B cell (primary cell): ENCODE measurements at regions not wholly inside any gene's neighbourhood (a gene's known extent, or its start where the extent isn't known, plus 50 kb on each side); places are given as distances from the start of the nearest gene placed in this dataset.

Source experiments
- ATAC-seq: fragments of 200-7000 bp; cut with Tn5 transposase; one replicate; pipeline ENCODE4 v1.10.0; 2021; ENCODE audit warnings: low read depth, mild to moderate bottlenecking, moderate number of reproducible peaks, moderate library complexity
- CTCF ChIA-PET: fragments of 350-600 bp; sonication (Branson Sonifier 250); formaldehyde crosslinking; loops from one replicate; lab custom pipeline; 2021; ENCODE audit warnings: antibody characterized with exemption, inconsistent platforms; lab: Charles Lee
- POLR2A ChIA-PET: fragments of 350-600 bp; sonication (Branson Sonifier 250); formaldehyde crosslinking; loops from one replicate; lab custom pipeline; 2021; ENCODE audit warnings: antibody characterized with exemption; lab: Charles Lee
- DNase-seq: peaks from one replicate; pipeline ENCODE4 v3.0.0; 2013
- H2AFZ ChIP-seq: 2 replicates; pipeline ENCODE4 v1.6.1; 2012; ENCODE audit warnings: mild to moderate bottlenecking, low read depth, low read length; ENCODE audit not compliant: insufficient read depth, poor library complexity, severe bottlenecking
- H3K27ac ChIP-seq, 2 donors: 1 replicate in 1 of 2; 2 replicates in 1 of 2; pipeline ENCODE4 v1.5.1; 2012 to 2013; ENCODE audit warnings: low read length in 2 of 2, mild to moderate bottlenecking in 2 of 2, moderate library complexity in 1 of 2
- H3K27me3 ChIP-seq, 4 experiments: fragments of 200-600 bp in 1 of 4; sonication (generic) in 1 of 4; replicated peaks in 1 of 4; 1 replicate in 2 of 4; 2 replicates in 2 of 4; pipeline versions ENCODE4 v1.6.1 to v1.7.0; 2013 to 2016; ENCODE audit warnings: low read length in 3 of 4, mild to moderate bottlenecking in 2 of 4, mixed read lengths in 1 of 4, moderate library complexity in 1 of 4; ENCODE audit not compliant: insufficient read depth in 4 of 4, control insufficient read depth in 3 of 4; ENCODE audit errors: control extremely low read depth in 1 of 4
- H3K36me3 ChIP-seq, 2 experiments: replicated peaks in 1 of 2; 1 replicate in 1 of 2; 2 replicates in 1 of 2; pipeline versions ENCODE4 v1.6.1 to v1.7.1; 2013; ENCODE audit warnings: low read length in 1 of 2; ENCODE audit not compliant: insufficient read depth in 2 of 2, control insufficient read depth in 1 of 2; ENCODE audit errors: control extremely low read depth in 1 of 2, extremely low read depth in 1 of 2
- H3K4me1 ChIP-seq, 2 donors: fragments of 200-600 bp in 1 of 2; sonication (generic) in 1 of 2; 1 replicate in 1 of 2; 2 replicates in 1 of 2; pipeline versions ENCODE4 v1.5.1 to v1.6.1; 2013 to 2017; ENCODE audit warnings: low read length in 2 of 2; ENCODE audit not compliant: control insufficient read depth in 2 of 2, insufficient read depth in 2 of 2
- H3K4me2 ChIP-seq: replicated peaks from 2 replicates; pipeline ENCODE3; 2012; ENCODE audit warnings: mild to moderate bottlenecking, low read depth, low read length; ENCODE audit not compliant: poor library complexity, severe bottlenecking
- H3K4me3 ChIP-seq, 5 experiments: fragments of 200-600 bp in 1 of 5; sonication (generic) in 1 of 5; 1 replicate in 3 of 5; 2 replicates in 2 of 5; pipeline versions ENCODE4 v1.5.1 to v1.7.0; 2011 to 2016; ENCODE audit warnings: low read length in 4 of 5, mild to moderate bottlenecking in 4 of 5, low read depth in 2 of 5, control low read depth in 1 of 5, moderate library complexity in 1 of 5; ENCODE audit not compliant: insufficient read depth in 1 of 5; ENCODE audit errors: control extremely low read depth in 1 of 5, extremely low read depth in 1 of 5
- H3K79me2 ChIP-seq: fragments of 200-600 bp; sonication (generic); one replicate; pipeline ENCODE4 v1.6.0; 2016; ENCODE audit warnings: low read length; ENCODE audit not compliant: control insufficient read depth, insufficient read depth
- H3K9ac ChIP-seq: fragments of 200-600 bp; sonication (generic); 2 replicates; pipeline ENCODE4 v1.6.1; 2017; ENCODE audit warnings: mild to moderate bottlenecking, low read length, moderate library complexity
- H3K9me3 ChIP-seq, 3 donors: one replicate each; pipeline versions ENCODE4 v1.6.1 to v1.7.1; 2013; ENCODE audit warnings: low read length in 2 of 3; ENCODE audit not compliant: control insufficient read depth in 2 of 3, insufficient read depth in 1 of 3; ENCODE audit errors: control extremely low read depth in 1 of 3
- H4K20me1 ChIP-seq: 2 replicates; pipeline ENCODE4 v1.6.0; 2012; ENCODE audit warnings: mild to moderate bottlenecking, low read length; ENCODE audit not compliant: insufficient read depth, control insufficient read depth, poor library complexity, severe bottlenecking
- H3K27ac Mint-ChIP-seq: one replicate; pipeline ENCODE4 v1.8.0; 2021; ENCODE audit warnings: mixed read lengths
- H3K27me3 Mint-ChIP-seq: one replicate; pipeline ENCODE4 v1.8.0; 2021; ENCODE audit warnings: mixed read lengths
- H3K4me1 Mint-ChIP-seq: one replicate; pipeline ENCODE4 v1.8.0; 2021; ENCODE audit warnings: mixed read lengths
- H3K4me3 Mint-ChIP-seq: one replicate; pipeline ENCODE4 v1.8.0; 2021; ENCODE audit warnings: mixed read lengths
- H3K9me3 Mint-ChIP-seq: one replicate; pipeline ENCODE4 v1.8.0; 2022; ENCODE audit warnings: mixed read lengths; ENCODE audit not compliant: insufficient read depth
- EZH2 ChIP-seq: IDR thresholded peaks from 2 replicates; pipeline ENCODE4 v1.6.1; 2012; ENCODE audit warnings: borderline replicate concordance, low read depth, mild to moderate bottlenecking, moderate library complexity, low read length; ENCODE audit not compliant: insufficient read depth, poor library complexity, severe bottlenecking
- WGBS: methylation state at CpG from one replicate; pipeline ENCODE4 v1.1.5; 2013; ENCODE audit warnings: missing lambda C conversion rate; ENCODE audit not compliant: insufficient coverage; 5-methylcytosine and 5-hydroxymethylcytosine counted together
- intact Hi-C: fragments of 100-400 bp; cut with micrococcal nuclease; formaldehyde crosslinking; loops from one replicate; pipeline ENCODE4 v1.10.0; 2022
- TF ChIP-seq, protein P1 (sequence below): fragments of 200-600 bp; IDR thresholded peaks from one replicate; pipeline ENCODE4 v1.8.0; 2022; ENCODE audit warnings: antibody characterized with exemption, mild to moderate bottlenecking

DNA sequence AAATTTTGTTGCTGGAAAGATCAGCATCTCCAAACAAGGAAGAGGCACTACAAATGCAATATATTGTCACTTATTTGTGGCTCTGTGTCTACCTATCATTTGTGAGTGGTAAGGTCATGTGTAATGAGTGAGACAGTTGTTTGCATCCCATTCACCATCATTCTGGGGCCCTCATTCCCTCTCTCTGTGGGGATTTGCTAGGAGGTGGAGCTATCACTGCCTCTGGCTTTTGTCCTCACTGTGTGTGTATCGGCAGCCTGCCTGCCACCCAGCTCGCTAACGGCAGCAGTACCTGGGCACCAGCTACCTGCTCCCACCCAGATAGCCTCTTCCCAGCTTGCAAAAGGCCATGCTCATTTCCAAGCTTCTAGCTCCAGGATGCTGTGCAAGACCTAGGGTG, 379.2 kb upstream of the ZFHX3 start:
- Mint-ChIP-seq H3K27me3 (no peaks in the 10 kb centered on the region), H3K4me1 (no peaks in the 10 kb centered on the region), H3K4me3 (no peak overlapping the region), H3K27ac (no peak overlapping the region), H3K9me3 (peaks cover 3% of the 10 kb centered on the region)
- WGBS = 93% methylated on average over 3 of the region's 3 CpGs
- Histone ChIP-seq H3K9ac (no peak overlapping the region), H3K4me3 (no peak overlapping the region), H3K9me3 (peaks cover 0 to 5% (median 0%) of the 10 kb centered on the region in 3 donors), H3K27me3 (no peaks in the 10 kb centered on the region), H3K79me2 (no peaks in the 10 kb centered on the region), H2AFZ (no peak overlapping the region), H3K27ac (no peak overlapping the region), H3K4me1 (no peaks in the 10 kb centered on the region), H3K4me2 (no peak overlapping the region), H4K20me1 (no peaks in the 10 kb centered on the region), H3K36me3 (no peaks in the 10 kb centered on the region)
- intact Hi-C loops = no loop called here
- ATAC-seq = no peak
- POLR2A ChIA-PET = no interaction called here
- no peak for TF ChIP-seq EZH2
- TF ChIP-seq, protein P1, sequence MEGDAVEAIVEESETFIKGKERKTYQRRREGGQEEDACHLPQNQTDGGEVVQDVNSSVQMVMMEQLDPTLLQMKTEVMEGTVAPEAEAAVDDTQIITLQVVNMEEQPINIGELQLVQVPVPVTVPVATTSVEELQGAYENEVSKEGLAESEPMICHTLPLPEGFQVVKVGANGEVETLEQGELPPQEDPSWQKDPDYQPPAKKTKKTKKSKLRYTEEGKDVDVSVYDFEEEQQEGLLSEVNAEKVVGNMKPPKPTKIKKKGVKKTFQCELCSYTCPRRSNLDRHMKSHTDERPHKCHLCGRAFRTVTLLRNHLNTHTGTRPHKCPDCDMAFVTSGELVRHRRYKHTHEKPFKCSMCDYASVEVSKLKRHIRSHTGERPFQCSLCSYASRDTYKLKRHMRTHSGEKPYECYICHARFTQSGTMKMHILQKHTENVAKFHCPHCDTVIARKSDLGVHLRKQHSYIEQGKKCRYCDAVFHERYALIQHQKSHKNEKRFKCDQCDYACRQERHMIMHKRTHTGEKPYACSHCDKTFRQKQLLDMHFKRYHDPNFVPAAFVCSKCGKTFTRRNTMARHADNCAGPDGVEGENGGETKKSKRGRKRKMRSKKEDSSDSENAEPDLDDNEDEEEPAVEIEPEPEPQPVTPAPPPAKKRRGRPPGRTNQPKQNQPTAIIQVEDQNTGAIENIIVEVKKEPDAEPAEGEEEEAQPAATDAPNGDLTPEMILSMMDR = no peak
- CTCF ChIA-PET = no interaction called here
- no peak for DNase-seq

DNA sequence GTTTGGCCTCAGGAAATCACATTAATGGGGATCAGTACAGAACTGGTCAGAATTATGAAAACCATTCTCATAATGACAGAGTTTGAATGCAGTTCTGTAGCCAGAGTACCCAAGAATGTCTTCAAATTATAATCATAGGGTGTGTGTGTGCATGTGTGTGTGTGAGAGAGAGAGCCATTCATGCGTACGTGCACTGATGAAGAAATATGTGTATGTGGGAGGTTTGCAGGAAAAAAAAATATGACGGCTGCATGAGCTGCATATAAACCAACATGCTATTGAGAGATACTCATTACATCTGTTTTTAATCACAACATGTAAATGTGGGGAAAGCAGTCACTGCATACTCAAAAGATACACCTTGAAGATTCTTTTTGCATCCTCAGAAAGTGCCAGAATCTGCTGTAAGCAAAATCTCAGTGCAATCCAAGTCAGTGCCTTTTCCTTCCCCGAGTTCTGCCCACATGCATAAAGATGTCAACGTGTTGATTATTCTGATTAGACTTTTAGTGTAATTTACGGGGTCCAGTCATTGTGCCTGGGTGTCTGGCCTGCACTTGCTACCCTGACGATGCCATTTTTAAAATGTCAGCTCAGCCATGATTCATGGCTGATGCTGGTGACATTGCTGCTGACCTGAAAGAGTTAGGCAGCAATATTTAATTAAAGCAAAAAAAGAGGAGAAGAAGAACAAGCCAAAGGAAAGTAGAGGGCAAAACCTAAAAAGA, 378.7 kb upstream of the ZFHX3 start:
- H3K79me2 ChIP-seq = no peaks in the 10 kb centered on the region
- no peaks in the 10 kb centered on the region for H3K27me3 Mint-ChIP-seq
- WGBS = 39% methylated on average over 2 of the region's 7 CpGs
- no peaks in the 10 kb centered on the region for H3K27me3 ChIP-seq
- no peak overlapping the region for H3K27ac ChIP-seq
- DNase-seq = no peak
- H3K4me1 ChIP-seq = no peaks in the 10 kb centered on the region
- no peak overlapping the region for H3K4me3 ChIP-seq
- H4K20me1 ChIP-seq = no peaks in the 10 kb centered on the region
- H3K4me3 Mint-ChIP-seq = no peak overlapping the region
- peaks cover 0 to 5% (median 0%) of the 10 kb centered on the region in 3 donors for H3K9me3 ChIP-seq
- POLR2A ChIA-PET = no interaction called here
- no peak overlapping the region for H2AFZ ChIP-seq
- CTCF ChIA-PET = no interaction called here
- no peak overlapping the region for H3K27ac Mint-ChIP-seq
- no peaks in the 10 kb centered on the region for H3K4me1 Mint-ChIP-seq
- no peak overlapping the region for H3K4me2 ChIP-seq
- peaks cover 3% of the 10 kb centered on the region for H3K9me3 Mint-ChIP-seq
- H3K9ac ChIP-seq = no peak overlapping the region
- TF ChIP-seq, protein P1 = no peak
- no peak for TF ChIP-seq EZH2
- no peak for ATAC-seq
- intact Hi-C loops = no loop called here
- H3K36me3 ChIP-seq = no peaks in the 10 kb centered on the region
